Activated CD8-positive, alpha-beta T cell treated with anti-CD3 and anti-CD28 coated beads for 36 hours (primary cell): ENCODE measurements at regions not wholly inside any gene's neighbourhood (a gene's known extent, or its start where the extent isn't known, plus 50 kb on each side); places are given as distances from the start of the nearest gene placed in this dataset.

Experiments used
- ATAC-seq: fragments of 200-7000 bp; cut with Tn5 transposase; one replicate; pipeline ENCODE4 v1.10.0; 2021; ENCODE audit warnings: mild to moderate bottlenecking, moderate library complexity
- CTCF ChIA-PET: fragments of 350-600 bp; sonication (Branson Sonifier 250); formaldehyde crosslinking; loops from one replicate; lab custom pipeline; 2021; ENCODE audit warnings: antibody characterized with exemption; lab: Charles Lee
- POLR2A ChIA-PET: fragments of 350-600 bp; sonication (Branson Sonifier 250); formaldehyde crosslinking; loops from one replicate; lab custom pipeline; 2021; ENCODE audit warnings: antibody characterized with exemption; lab: Charles Lee
- DNase-seq: peaks from one replicate; pipeline ENCODE4 v3.0.0-alpha.2; 2020
- H3K27ac Mint-ChIP-seq: one replicate; pipeline ENCODE4 v1.8.0; 2021; ENCODE audit warnings: mild to moderate bottlenecking, mixed read lengths
- H3K27me3 Mint-ChIP-seq: one replicate; pipeline ENCODE4 v1.8.0; 2021; ENCODE audit warnings: mixed read lengths
- H3K36me3 Mint-ChIP-seq: one replicate; pipeline ENCODE4 v1.8.0; 2021; ENCODE audit warnings: low read depth, mixed read lengths
- H3K4me1 Mint-ChIP-seq: one replicate; pipeline ENCODE4 v1.8.0; 2021; ENCODE audit warnings: low read depth, mixed read lengths
- H3K4me3 Mint-ChIP-seq: one replicate; pipeline ENCODE4 v1.8.0; 2021; ENCODE audit warnings: mild to moderate bottlenecking, moderate library complexity, mixed read lengths
- H3K9me3 Mint-ChIP-seq: one replicate; pipeline ENCODE4 v1.8.0; 2021; ENCODE audit warnings: mixed read lengths
- intact Hi-C: fragments of 100-400 bp; cut with micrococcal nuclease; formaldehyde crosslinking; loops from one replicate; pipeline ENCODE4 v1.10.0; 2022
- TF ChIP-seq, protein P1 (sequence below): fragments of 200-600 bp; IDR thresholded peaks from one replicate; pipeline ENCODE4 v1.8.0; 2022; ENCODE audit warnings: antibody characterized with exemption, mild to moderate bottlenecking

- DNase-seq (no peak), ATAC-seq (no peak)
- H3K27me3 Mint-ChIP-seq, result peaks cover 2% of the 10 kb centered on the region
- intact Hi-C loops, result no loop called here
- no peaks in the 10 kb centered on the region for H3K36me3 Mint-ChIP-seq
- H3K27ac Mint-ChIP-seq, result no peak overlapping the region
- H3K4me3 Mint-ChIP-seq, result no peak overlapping the region
- ChIA-PET CTCF (interaction anchor here (1.0 to 1.8 kb wide), 3 partner anchors 8 to 12 kb away, joined by 3 to 7 read pairs (median 7); no protein-coding TSS in a partner anchor), POLR2A (interaction anchor here (1.2 kb wide), 1 partner anchor 15 kb away, joined by 3 read pairs; no protein-coding TSS in a partner anchor)
- TF ChIP-seq, protein P1, sequence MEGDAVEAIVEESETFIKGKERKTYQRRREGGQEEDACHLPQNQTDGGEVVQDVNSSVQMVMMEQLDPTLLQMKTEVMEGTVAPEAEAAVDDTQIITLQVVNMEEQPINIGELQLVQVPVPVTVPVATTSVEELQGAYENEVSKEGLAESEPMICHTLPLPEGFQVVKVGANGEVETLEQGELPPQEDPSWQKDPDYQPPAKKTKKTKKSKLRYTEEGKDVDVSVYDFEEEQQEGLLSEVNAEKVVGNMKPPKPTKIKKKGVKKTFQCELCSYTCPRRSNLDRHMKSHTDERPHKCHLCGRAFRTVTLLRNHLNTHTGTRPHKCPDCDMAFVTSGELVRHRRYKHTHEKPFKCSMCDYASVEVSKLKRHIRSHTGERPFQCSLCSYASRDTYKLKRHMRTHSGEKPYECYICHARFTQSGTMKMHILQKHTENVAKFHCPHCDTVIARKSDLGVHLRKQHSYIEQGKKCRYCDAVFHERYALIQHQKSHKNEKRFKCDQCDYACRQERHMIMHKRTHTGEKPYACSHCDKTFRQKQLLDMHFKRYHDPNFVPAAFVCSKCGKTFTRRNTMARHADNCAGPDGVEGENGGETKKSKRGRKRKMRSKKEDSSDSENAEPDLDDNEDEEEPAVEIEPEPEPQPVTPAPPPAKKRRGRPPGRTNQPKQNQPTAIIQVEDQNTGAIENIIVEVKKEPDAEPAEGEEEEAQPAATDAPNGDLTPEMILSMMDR, result no peak
- H3K4me1 Mint-ChIP-seq, result peaks cover 4% of the 10 kb centered on the region
- no peaks in the 10 kb centered on the region for H3K9me3 Mint-ChIP-seq
Measured at GRCh38 chr11:111435046-111435698, 56.1 kb upstream of the POU2AF1 start.

GRCh38 chr11:111429066-111429506, 50.0 kb upstream of the POU2AF1 start:
- no peaks in the 10 kb centered on the region for H3K36me3 Mint-ChIP-seq
- peak; percentile 88 for ATAC-seq
- intact Hi-C loops, result loop anchor here (5.0 kb wide), 1 partner anchor 72 kb away; no protein-coding TSS in a partner anchor

More at GRCh38 chr11:111429066-111429506, 50.0 kb upstream of the POU2AF1 start:
- Mint-ChIP-seq H3K4me1 (no peaks in the 10 kb centered on the region), H3K4me3 (no peak overlapping the region), H3K9me3 (no peaks in the 10 kb centered on the region), H3K27me3 (peaks cover 2% of the 10 kb centered on the region), H3K27ac (no peak overlapping the region)
- ChIA-PET CTCF (interaction anchor here (0.7 to 16.6 kb wide), 43 partner anchors 11 to 820 kb away, joined by 3 to 330 read pairs (median 4); no protein-coding TSS in a partner anchor), POLR2A (interaction anchor here (0.7 kb wide), 1 partner anchor 145 kb away, joined by 3 read pairs; no protein-coding TSS in a partner anchor)
- TF ChIP-seq, protein P1, result peak; percentile 92
- peak; percentile 84 for DNase-seq
